ENCODE measurements at regions not wholly inside any gene's neighbourhood (a gene's known extent, or its start where the extent isn't known, plus 50 kb on each side); places are given as distances from the start of the nearest gene placed in this dataset.

GRCh38 chr9:81141961-81142360, 547.4 kb downstream of the TLE1 start:
- ChIA-PET CTCF (no interaction called here), POLR2A (no interaction called here)
- H3K36me3 ChIP-seq (ENCODE audit: control insufficient read depth, insufficient read depth, low read length), result no peaks in the 10 kb centered on the region
- ATAC-seq (no peak), DNase-seq (ENCODE audit: low read depth, low spot score) (no peak)
- in situ Hi-C loops (cut with HindIII; ENCODE audit: low pct_unique_long_range_greater_than_20kb, low sequenced_read_pairs) (no loop called here), intact Hi-C loops (cut with micrococcal nuclease; ENCODE audit: unreplicated experiment) (no loop called here)
- BruUV-seq (replicated peaks), result no TSS peak
- H3K4me1 ChIP-seq (ENCODE audit: control insufficient read depth, insufficient read depth, low read length), result no peaks in the 10 kb centered on the region
- no peak for TF ChIP-seq POLR2AphosphoS5 (IDR thresholded peaks at IDR 0.05; ENCODE audit: low read depth, low read length)
- TF ChIP-seq, protein P1, sequence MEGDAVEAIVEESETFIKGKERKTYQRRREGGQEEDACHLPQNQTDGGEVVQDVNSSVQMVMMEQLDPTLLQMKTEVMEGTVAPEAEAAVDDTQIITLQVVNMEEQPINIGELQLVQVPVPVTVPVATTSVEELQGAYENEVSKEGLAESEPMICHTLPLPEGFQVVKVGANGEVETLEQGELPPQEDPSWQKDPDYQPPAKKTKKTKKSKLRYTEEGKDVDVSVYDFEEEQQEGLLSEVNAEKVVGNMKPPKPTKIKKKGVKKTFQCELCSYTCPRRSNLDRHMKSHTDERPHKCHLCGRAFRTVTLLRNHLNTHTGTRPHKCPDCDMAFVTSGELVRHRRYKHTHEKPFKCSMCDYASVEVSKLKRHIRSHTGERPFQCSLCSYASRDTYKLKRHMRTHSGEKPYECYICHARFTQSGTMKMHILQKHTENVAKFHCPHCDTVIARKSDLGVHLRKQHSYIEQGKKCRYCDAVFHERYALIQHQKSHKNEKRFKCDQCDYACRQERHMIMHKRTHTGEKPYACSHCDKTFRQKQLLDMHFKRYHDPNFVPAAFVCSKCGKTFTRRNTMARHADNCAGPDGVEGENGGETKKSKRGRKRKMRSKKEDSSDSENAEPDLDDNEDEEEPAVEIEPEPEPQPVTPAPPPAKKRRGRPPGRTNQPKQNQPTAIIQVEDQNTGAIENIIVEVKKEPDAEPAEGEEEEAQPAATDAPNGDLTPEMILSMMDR (IDR thresholded peaks at IDR 0.05), result no peak
- TF ChIP-seq, protein P2, sequence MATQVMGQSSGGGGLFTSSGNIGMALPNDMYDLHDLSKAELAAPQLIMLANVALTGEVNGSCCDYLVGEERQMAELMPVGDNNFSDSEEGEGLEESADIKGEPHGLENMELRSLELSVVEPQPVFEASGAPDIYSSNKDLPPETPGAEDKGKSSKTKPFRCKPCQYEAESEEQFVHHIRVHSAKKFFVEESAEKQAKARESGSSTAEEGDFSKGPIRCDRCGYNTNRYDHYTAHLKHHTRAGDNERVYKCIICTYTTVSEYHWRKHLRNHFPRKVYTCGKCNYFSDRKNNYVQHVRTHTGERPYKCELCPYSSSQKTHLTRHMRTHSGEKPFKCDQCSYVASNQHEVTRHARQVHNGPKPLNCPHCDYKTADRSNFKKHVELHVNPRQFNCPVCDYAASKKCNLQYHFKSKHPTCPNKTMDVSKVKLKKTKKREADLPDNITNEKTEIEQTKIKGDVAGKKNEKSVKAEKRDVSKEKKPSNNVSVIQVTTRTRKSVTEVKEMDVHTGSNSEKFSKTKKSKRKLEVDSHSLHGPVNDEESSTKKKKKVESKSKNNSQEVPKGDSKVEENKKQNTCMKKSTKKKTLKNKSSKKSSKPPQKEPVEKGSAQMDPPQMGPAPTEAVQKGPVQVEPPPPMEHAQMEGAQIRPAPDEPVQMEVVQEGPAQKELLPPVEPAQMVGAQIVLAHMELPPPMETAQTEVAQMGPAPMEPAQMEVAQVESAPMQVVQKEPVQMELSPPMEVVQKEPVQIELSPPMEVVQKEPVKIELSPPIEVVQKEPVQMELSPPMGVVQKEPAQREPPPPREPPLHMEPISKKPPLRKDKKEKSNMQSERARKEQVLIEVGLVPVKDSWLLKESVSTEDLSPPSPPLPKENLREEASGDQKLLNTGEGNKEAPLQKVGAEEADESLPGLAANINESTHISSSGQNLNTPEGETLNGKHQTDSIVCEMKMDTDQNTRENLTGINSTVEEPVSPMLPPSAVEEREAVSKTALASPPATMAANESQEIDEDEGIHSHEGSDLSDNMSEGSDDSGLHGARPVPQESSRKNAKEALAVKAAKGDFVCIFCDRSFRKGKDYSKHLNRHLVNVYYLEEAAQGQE (IDR thresholded peaks at IDR 0.05; ENCODE audit: insufficient read depth in 1 of 2, low read depth in 2 of 2, low read length in 1 of 2), result no peak
- no peaks in the 10 kb centered on the region for H3K9me3 ChIP-seq (ENCODE audit: control insufficient read depth, insufficient read depth, low read depth, low read length)
- H3K4me3 ChIP-seq (ENCODE audit: low read depth in 2 of 2, low read length in 2 of 2), result no peak overlapping the region
- H3K27me3 ChIP-seq (ENCODE audit: control insufficient read depth, insufficient read depth, low read length), result no peaks in the 10 kb centered on the region
- H3K27ac ChIP-seq (ENCODE audit: low read length), result no peak overlapping the region

- no peaks in the 10 kb centered on the region for H3K27me3 ChIP-seq (ENCODE audit: control insufficient read depth, insufficient read depth, low read length)
- TF ChIP-seq, protein P1 (IDR thresholded peaks at IDR 0.05), result no peak
- TF ChIP-seq TCF7L2 (IDR thresholded peaks at IDR 0.05; ENCODE audit: low read depth, low read length) (no peak), SIN3A (IDR thresholded peaks at IDR 0.05; ENCODE audit: borderline replicate concordance, insufficient read depth, low read depth, low read length) (no peak), POLR2AphosphoS5 (IDR thresholded peaks at IDR 0.05; ENCODE audit: low read depth, low read length) (no peak)
These were observed 551.3 kb downstream of the TLE1 start for GRCh38 chr9:81137976-81138568.

More at GRCh38 chr9:81137976-81138568, 551.3 kb downstream of the TLE1 start:
- Histone ChIP-seq H3K9me3 (ENCODE audit: control insufficient read depth, insufficient read depth, low read depth, low read length) (no peaks in the 10 kb centered on the region), H3K4me1 (ENCODE audit: control insufficient read depth, insufficient read depth, low read length) (no peaks in the 10 kb centered on the region), H3K4me3 (ENCODE audit: low read depth in 2 of 2, low read length in 2 of 2) (no peak overlapping the region), H3K27ac (ENCODE audit: low read length) (no peak overlapping the region), H3K36me3 (ENCODE audit: control insufficient read depth, insufficient read depth, low read length) (no peaks in the 10 kb centered on the region)
- ATAC-seq (no peak), DNase-seq (ENCODE audit: low read depth, low spot score) (no peak)
- in situ Hi-C loops (cut with HindIII; ENCODE audit: low pct_unique_long_range_greater_than_20kb, low sequenced_read_pairs), result no loop called here
- ChIA-PET POLR2A (no interaction called here), CTCF (no interaction called here)
- intact Hi-C loops (cut with micrococcal nuclease; ENCODE audit: unreplicated experiment), result no loop called here
- no TSS peak for BruUV-seq (replicated peaks)

Measured in Panc1 (cell line).